ENCODE measurements at regions not wholly inside any gene's neighbourhood (a gene's known extent, or its start where the extent isn't known, plus 50 kb on each side); places are given as distances from the start of the nearest gene placed in this dataset.

DNA sequence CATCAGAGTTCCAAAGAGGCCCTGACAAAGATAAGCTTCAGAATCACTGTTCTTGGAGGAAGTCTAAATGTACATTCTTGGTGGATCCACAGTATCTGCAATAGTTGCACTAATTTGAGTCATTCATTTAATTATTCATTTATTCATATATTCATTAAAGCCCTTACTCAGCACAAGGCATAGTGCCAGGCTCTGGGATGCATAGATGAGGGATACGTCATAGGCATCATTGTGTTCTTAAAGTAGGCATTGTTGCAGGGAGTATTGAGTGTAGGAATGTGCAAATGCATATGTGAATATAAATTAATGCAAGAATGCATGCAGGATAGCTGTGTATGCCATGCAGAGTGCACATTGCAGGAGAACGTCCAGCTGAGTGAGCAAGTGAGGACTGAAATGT is 100.7 kb downstream of the DRD1 start:
- TF ChIP-seq, protein P1, sequence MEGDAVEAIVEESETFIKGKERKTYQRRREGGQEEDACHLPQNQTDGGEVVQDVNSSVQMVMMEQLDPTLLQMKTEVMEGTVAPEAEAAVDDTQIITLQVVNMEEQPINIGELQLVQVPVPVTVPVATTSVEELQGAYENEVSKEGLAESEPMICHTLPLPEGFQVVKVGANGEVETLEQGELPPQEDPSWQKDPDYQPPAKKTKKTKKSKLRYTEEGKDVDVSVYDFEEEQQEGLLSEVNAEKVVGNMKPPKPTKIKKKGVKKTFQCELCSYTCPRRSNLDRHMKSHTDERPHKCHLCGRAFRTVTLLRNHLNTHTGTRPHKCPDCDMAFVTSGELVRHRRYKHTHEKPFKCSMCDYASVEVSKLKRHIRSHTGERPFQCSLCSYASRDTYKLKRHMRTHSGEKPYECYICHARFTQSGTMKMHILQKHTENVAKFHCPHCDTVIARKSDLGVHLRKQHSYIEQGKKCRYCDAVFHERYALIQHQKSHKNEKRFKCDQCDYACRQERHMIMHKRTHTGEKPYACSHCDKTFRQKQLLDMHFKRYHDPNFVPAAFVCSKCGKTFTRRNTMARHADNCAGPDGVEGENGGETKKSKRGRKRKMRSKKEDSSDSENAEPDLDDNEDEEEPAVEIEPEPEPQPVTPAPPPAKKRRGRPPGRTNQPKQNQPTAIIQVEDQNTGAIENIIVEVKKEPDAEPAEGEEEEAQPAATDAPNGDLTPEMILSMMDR (conservative IDR thresholded peaks at IDR 0.05), result no peak
- Mint-ChIP-seq H3K36me3 (ENCODE audit: low read depth) (no peaks in the 10 kb centered on the region), H3K4me3 (no peak overlapping the region), H3K27me3 (ENCODE audit: insufficient read depth) (peaks cover 6% of the 10 kb centered on the region), H3K9me3 (peaks cover 10% of the 10 kb centered on the region), H3K27ac (no peak overlapping the region), H3K4me1 (peaks cover 23% of the 10 kb centered on the region)
- no peak overlapping the region for H3K27ac ChIP-seq (ENCODE audit: low read depth, low read length)
- H3K27me3 ChIP-seq (ENCODE audit: control insufficient read depth, insufficient read depth, low read length, poor library complexity, severe bottlenecking), result no peaks in the 10 kb centered on the region
- H3K9ac ChIP-seq (ENCODE audit: extremely low read depth, low read length, poor library complexity, severe bottlenecking), result no peak overlapping the region
- H3K36me3 ChIP-seq (ENCODE audit: control insufficient read depth, insufficient read depth, low read length), result no peaks in the 10 kb centered on the region
- H3K9me3 ChIP-seq (ENCODE audit: control insufficient read depth, low read length), result peaks cover 12% of the 10 kb centered on the region
- peaks cover 3% of the 10 kb centered on the region for H3K4me1 ChIP-seq (ENCODE audit: control insufficient read depth, insufficient read depth, low read length)
- 91 to 95% methylated on average over 2 of the region's 2 CpGs for WGBS, 2 experiments (ENCODE audit: insufficient coverage in 1 of 2, insufficient read length in 1 of 2)
- no peak for DNase-seq
- H3K4me3 ChIP-seq (ENCODE audit: low read length), result no peak overlapping the region

DNA sequence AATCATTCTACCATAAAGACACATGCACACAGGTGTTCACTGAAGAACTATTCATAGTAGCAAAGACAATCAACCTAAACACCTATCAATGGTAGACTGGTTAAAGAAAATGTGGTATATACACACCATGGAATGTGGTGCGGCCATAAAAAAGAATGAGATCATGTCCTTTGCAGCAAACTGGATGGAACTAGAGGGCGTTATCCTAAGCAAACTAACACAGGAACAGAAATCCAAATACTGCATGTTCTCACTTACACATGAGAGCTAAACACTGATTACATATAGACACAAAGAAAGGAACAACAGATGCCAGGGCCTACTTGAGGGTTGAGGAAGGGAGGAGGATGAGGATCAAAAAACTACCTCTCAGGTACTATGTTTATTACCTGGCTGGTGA is 103.8 kb downstream of the DRD1 start:
- no peak overlapping the region for H3K9ac ChIP-seq (ENCODE audit: extremely low read depth, low read length, poor library complexity, severe bottlenecking)
- Mint-ChIP-seq H3K27ac (no peak overlapping the region), H3K36me3 (ENCODE audit: low read depth) (no peaks in the 10 kb centered on the region), H3K9me3 (peaks cover 6% of the 10 kb centered on the region), H3K27me3 (ENCODE audit: insufficient read depth) (peaks cover 10% of the 10 kb centered on the region), H3K4me3 (no peak overlapping the region), H3K4me1 (peaks cover 12% of the 10 kb centered on the region)
- H3K4me3 ChIP-seq (ENCODE audit: low read length), result no peak overlapping the region
- peaks cover 3% of the 10 kb centered on the region for H3K4me1 ChIP-seq (ENCODE audit: control insufficient read depth, insufficient read depth, low read length)
- TF ChIP-seq, protein P1 (conservative IDR thresholded peaks at IDR 0.05), result no peak
- H3K27me3 ChIP-seq (ENCODE audit: control insufficient read depth, insufficient read depth, low read length, poor library complexity, severe bottlenecking), result no peaks in the 10 kb centered on the region
- no peak for DNase-seq
- WGBS, 2 experiments (ENCODE audit: insufficient coverage in 1 of 2, insufficient read length in 1 of 2), result 98 to 100% methylated on average over 1 to 2 of the region's 2 CpGs
- no peak overlapping the region for H3K27ac ChIP-seq (ENCODE audit: low read depth, low read length)
- peaks cover 10% of the 10 kb centered on the region for H3K9me3 ChIP-seq (ENCODE audit: control insufficient read depth, low read length)
- no peaks in the 10 kb centered on the region for H3K36me3 ChIP-seq (ENCODE audit: control insufficient read depth, insufficient read depth, low read length)

DNA sequence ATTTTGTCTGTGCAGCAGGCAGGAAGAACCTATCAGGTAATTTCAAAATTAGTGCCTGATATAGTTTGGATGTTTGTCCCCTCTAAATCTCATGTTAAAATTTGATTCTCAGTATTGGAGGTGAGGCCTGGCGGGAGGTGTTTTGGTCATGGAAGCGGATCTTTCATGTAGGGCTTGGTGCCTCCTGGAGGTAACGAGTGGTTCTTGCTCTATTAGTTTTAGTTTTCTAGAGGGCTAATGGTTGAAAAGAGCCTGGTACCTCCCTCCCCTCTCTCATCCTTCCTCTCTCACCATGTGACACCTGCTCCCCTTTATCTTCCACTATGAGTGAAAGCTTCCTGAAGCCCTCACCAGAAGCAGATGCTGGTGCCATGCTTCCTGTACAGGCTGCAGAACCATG is 106.3 kb downstream of the DRD1 start:
- H3K4me1 ChIP-seq (ENCODE audit: control insufficient read depth, insufficient read depth, low read length), result no peaks in the 10 kb centered on the region
- no peak overlapping the region for H3K27ac ChIP-seq (ENCODE audit: low read depth, low read length)
- no peaks in the 10 kb centered on the region for H3K36me3 Mint-ChIP-seq (ENCODE audit: low read depth)
- no peak overlapping the region for H3K4me3 Mint-ChIP-seq
- TF ChIP-seq, protein P1 (conservative IDR thresholded peaks at IDR 0.05), result peak; percentile 54
- peaks cover 10% of the 10 kb centered on the region for H3K27me3 Mint-ChIP-seq (ENCODE audit: insufficient read depth)
- H3K4me3 ChIP-seq (ENCODE audit: low read length), result no peak overlapping the region
- no peak for DNase-seq
- H3K9me3 Mint-ChIP-seq, result no peaks in the 10 kb centered on the region
- H3K27ac Mint-ChIP-seq, result no peak overlapping the region
- H3K36me3 ChIP-seq (ENCODE audit: control insufficient read depth, insufficient read depth, low read length), result no peaks in the 10 kb centered on the region
- H3K4me1 Mint-ChIP-seq, result peaks cover 3% of the 10 kb centered on the region
- 96% methylated on average over 2 of the region's 3 CpGs; no CpG with 5 or more reads in 1 of the 2 experiments for WGBS, 2 experiments (ENCODE audit: insufficient coverage in 1 of 2, insufficient read length in 1 of 2)
- no peaks in the 10 kb centered on the region for H3K9me3 ChIP-seq (ENCODE audit: control insufficient read depth, low read length)
- no peak overlapping the region for H3K9ac ChIP-seq (ENCODE audit: extremely low read depth, low read length, poor library complexity, severe bottlenecking)
- no peaks in the 10 kb centered on the region for H3K27me3 ChIP-seq (ENCODE audit: control insufficient read depth, insufficient read depth, low read length, poor library complexity, severe bottlenecking)

Measured in endodermal cell (in vitro differentiated cells).